Adrenal gland (tissue), 5 donors: ENCODE measurements at regions not wholly inside any gene's neighbourhood (a gene's known extent, or its start where the extent isn't known, plus 50 kb on each side); places are given as distances from the start of the nearest gene placed in this dataset.
A peak's percentile ranks its signal among the peaks of the same experiment; 100 is the strongest.

Experiments used
- POLR2A ChIP-seq, 2 donors: fragments of 450-650 bp; IDR thresholded peaks; one replicate each; pipeline ENCODE4 v1.6.1; 2017; ENCODE audit warnings: antibody characterized with exemption in 2 of 2, mild to moderate bottlenecking in 2 of 2, moderate library complexity in 1 of 2
- TF ChIP-seq, protein P1 (sequence below), 6 experiments: fragments of 450-650 bp in 4 of 6; fragments of 200-600 bp in 2 of 6; sonication (generic) in 1 of 6; IDR thresholded peaks; 1 replicate in 5 of 6; 2 replicates in 1 of 6; pipeline versions ENCODE4 v1.5.1 to v1.8.0; 2016 to 2021; ENCODE audit warnings: antibody characterized with exemption in 6 of 6, mild to moderate bottlenecking in 2 of 6, moderate library complexity in 1 of 6
- donor health status: DM: no; HTN: no; CAD: no.

DNA sequence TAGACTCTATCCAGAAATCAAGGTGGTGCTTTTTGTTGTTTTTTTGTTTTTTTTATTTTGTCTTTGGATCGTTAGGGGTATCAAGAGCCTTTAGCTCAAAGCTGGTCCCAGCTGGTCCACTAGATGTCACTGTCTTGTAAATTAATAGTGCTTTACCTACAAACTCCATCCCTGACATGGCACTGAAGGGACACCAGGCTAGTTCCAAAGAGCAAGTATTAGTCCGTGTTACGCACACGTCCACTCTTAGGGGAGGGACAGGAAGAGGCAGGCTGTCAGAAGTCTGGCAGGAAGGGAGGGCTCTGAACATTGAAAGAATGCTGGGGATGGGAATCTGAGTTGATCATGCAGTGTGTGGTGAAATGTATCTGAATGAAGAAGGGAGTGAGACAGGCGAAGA, 85.9 kb upstream of the CCBE1 start:
- TF ChIP-seq, protein P1, sequence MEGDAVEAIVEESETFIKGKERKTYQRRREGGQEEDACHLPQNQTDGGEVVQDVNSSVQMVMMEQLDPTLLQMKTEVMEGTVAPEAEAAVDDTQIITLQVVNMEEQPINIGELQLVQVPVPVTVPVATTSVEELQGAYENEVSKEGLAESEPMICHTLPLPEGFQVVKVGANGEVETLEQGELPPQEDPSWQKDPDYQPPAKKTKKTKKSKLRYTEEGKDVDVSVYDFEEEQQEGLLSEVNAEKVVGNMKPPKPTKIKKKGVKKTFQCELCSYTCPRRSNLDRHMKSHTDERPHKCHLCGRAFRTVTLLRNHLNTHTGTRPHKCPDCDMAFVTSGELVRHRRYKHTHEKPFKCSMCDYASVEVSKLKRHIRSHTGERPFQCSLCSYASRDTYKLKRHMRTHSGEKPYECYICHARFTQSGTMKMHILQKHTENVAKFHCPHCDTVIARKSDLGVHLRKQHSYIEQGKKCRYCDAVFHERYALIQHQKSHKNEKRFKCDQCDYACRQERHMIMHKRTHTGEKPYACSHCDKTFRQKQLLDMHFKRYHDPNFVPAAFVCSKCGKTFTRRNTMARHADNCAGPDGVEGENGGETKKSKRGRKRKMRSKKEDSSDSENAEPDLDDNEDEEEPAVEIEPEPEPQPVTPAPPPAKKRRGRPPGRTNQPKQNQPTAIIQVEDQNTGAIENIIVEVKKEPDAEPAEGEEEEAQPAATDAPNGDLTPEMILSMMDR (IDR thresholded peaks at IDR 0.05), result peak; percentile 35 to 71 (median 56)
- no peak for TF ChIP-seq POLR2A (IDR thresholded peaks at IDR 0.05)
